ENCODE measurements at regions not wholly inside any gene's neighbourhood (a gene's known extent, or its start where the extent isn't known, plus 50 kb on each side); places are given as distances from the start of the nearest gene placed in this dataset.

DNA sequence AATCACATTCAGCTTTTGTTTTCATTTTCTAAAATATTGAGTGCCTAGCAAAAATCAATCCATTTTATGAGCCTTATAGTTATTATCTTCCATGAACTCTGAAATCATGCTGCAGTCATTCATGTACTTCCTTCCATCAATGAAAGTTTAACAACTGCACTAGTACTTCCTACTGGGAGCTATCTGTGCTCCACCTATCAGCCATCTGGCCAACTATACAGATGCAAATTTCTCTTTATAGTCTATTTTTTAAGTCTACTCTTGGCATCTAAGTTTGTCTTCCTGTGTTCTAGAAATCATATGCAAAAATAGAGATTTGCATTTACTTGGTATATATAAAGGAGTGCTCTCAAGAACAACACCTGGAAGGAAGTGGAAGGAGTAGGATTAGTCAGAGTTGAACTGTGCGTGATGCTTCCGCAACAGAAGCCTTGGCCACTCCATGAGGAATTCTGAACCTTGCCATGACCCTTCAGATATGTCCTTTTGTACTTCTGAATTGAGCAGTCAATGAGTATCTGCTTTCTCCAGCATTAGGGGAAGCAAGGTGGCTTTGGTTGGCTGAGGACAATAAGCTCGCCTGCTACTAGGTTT, 403.2 kb upstream of the ADAMTS5 start:
- intact Hi-C loops (cut with DNase I), result no loop called here
- Histone ChIP-seq H3K27me3 (no peaks in the 10 kb centered on the region), H3K9me3 (no peaks in the 10 kb centered on the region), H3K4me3 (no peak overlapping the region), H3K4me1 (peaks cover 16% of the 10 kb centered on the region), H3K36me3 (no peaks in the 10 kb centered on the region), H3K27ac (no peak overlapping the region)
- TF ChIP-seq POLR2A (IDR thresholded peaks at IDR 0.05) (no peak), CTCF (IDR thresholded peaks at IDR 0.05) (no peak), POLR2AphosphoS5 (IDR thresholded peaks at IDR 0.05; ENCODE audit: insufficient read depth in 1 of 2, low read depth in 1 of 2) (no peak)
- no peak for DNase-seq (ENCODE audit: extremely low spot score in 2 of 2)

DNA sequence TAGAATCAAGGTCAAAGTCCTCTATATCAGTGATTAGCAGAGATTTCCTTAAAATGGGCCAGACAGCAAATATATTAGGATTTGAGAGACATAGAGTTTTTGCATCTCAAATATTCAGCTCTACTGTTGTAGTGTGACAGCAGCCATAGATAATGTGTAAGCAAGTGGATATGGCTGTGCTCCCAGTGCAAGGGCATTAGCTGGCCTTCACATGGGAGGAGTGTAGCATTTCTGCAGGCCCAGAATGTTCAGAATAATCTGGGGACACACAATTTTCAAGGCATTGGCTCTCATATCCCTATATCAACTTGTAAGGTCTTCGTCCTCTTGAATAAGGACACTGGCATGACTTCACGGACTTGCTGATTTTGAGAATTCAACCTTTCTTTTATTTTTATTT, 402.3 kb upstream of the ADAMTS5 start:
- no peaks in the 10 kb centered on the region for H3K36me3 ChIP-seq
- no peak for DNase-seq (ENCODE audit: extremely low spot score in 2 of 2)
- no peak overlapping the region for H3K27ac ChIP-seq
- intact Hi-C loops (cut with DNase I), result no loop called here
- no peak for TF ChIP-seq POLR2A (IDR thresholded peaks at IDR 0.05)
- TF ChIP-seq POLR2AphosphoS5 (IDR thresholded peaks at IDR 0.05; ENCODE audit: insufficient read depth in 1 of 2, low read depth in 1 of 2), result no peak
- TF ChIP-seq CTCF (IDR thresholded peaks at IDR 0.05), result no peak
- H3K27me3 ChIP-seq, result no peaks in the 10 kb centered on the region
- no peak overlapping the region for H3K4me3 ChIP-seq
- peaks cover 16% of the 10 kb centered on the region for H3K4me1 ChIP-seq
- no peaks in the 10 kb centered on the region for H3K9me3 ChIP-seq

- intact Hi-C loops (cut with DNase I), result no loop called here
- TF ChIP-seq POLR2AphosphoS5 (IDR thresholded peaks at IDR 0.05; ENCODE audit: insufficient read depth in 1 of 2, low read depth in 1 of 2) (no peak), CTCF (IDR thresholded peaks at IDR 0.05) (no peak), POLR2A (IDR thresholded peaks at IDR 0.05) (no peak)
- no peaks in the 10 kb centered on the region for H3K36me3 ChIP-seq
- DNase-seq (ENCODE audit: extremely low spot score in 2 of 2), result no peak
- no peaks in the 10 kb centered on the region for H3K27me3 ChIP-seq
- H3K9me3 ChIP-seq, result no peaks in the 10 kb centered on the region
- H3K27ac ChIP-seq, result no peak overlapping the region
- H3K4me1 ChIP-seq, result peaks cover 16% of the 10 kb centered on the region
- no peak overlapping the region for H3K4me3 ChIP-seq
Measured at GRCh38 chr21:27366646-27367235, 399.9 kb upstream of the ADAMTS5 start.

- no peak overlapping the region for H3K27ac ChIP-seq
- peaks cover 9% of the 10 kb centered on the region for H3K4me1 ChIP-seq
- no peak for TF ChIP-seq POLR2AphosphoS5 (IDR thresholded peaks at IDR 0.05; ENCODE audit: insufficient read depth in 1 of 2, low read depth in 1 of 2)
- no peak for TF ChIP-seq CTCF (IDR thresholded peaks at IDR 0.05)
- no peak for TF ChIP-seq POLR2A (IDR thresholded peaks at IDR 0.05)
- H3K36me3 ChIP-seq, result no peaks in the 10 kb centered on the region
- H3K27me3 ChIP-seq, result no peaks in the 10 kb centered on the region
- no peak for DNase-seq (ENCODE audit: extremely low spot score in 2 of 2)
- no peak overlapping the region for H3K4me3 ChIP-seq
- H3K9me3 ChIP-seq, result no peaks in the 10 kb centered on the region
- intact Hi-C loops (cut with DNase I), result no loop called here
Measured at GRCh38 chr21:27366036-27366435, 399.1 kb upstream of the ADAMTS5 start.

GRCh38 chr21:27365394-27365793, 398.5 kb upstream of the ADAMTS5 start:
- intact Hi-C loops (cut with DNase I), result no loop called here
- H3K9me3 ChIP-seq, result no peaks in the 10 kb centered on the region
- H3K27me3 ChIP-seq, result no peaks in the 10 kb centered on the region
- DNase-seq (ENCODE audit: extremely low spot score in 2 of 2), result no peak
- TF ChIP-seq CTCF (IDR thresholded peaks at IDR 0.05) (no peak), POLR2A (IDR thresholded peaks at IDR 0.05) (no peak), POLR2AphosphoS5 (IDR thresholded peaks at IDR 0.05; ENCODE audit: insufficient read depth in 1 of 2, low read depth in 1 of 2) (no peak)
- no peak overlapping the region for H3K27ac ChIP-seq
- H3K4me1 ChIP-seq, result peaks cover 2% of the 10 kb centered on the region
- H3K36me3 ChIP-seq, result no peaks in the 10 kb centered on the region
- H3K4me3 ChIP-seq, result no peak overlapping the region

All from vagina (tissue), 2 donors.